Tibial nerve (tissue), 4 donors: ENCODE measurements at regions not wholly inside any gene's neighbourhood (a gene's known extent, or its start where the extent isn't known, plus 50 kb on each side); places are given as distances from the start of the nearest gene placed in this dataset.

Experiments
- CTCF ChIP-seq, 5 experiments: fragments of 200-600 bp in 3 of 5; fragments of 450-650 bp in 2 of 5; sonication (generic) in 3 of 5; IDR thresholded peaks; one replicate each; pipeline ENCODE4 v1.5.1; 2016 to 2019; ENCODE audit warnings: antibody characterized with exemption in 5 of 5, mild to moderate bottlenecking in 3 of 5, moderate library complexity in 2 of 5
- EP300 ChIP-seq, 2 donors: sonication (generic); formaldehyde crosslinking; IDR thresholded peaks; one replicate each; pipeline ENCODE4 v1.6.1; 2017; ENCODE audit warnings: antibody characterized with exemption in 2 of 2, mild to moderate bottlenecking in 1 of 2
- POLR2A ChIP-seq, 2 donors: fragments of 450-650 bp; IDR thresholded peaks; one replicate each; pipeline ENCODE4 v1.6.1; 2017; ENCODE audit warnings: antibody characterized with exemption in 2 of 2, mild to moderate bottlenecking in 2 of 2, moderate library complexity in 2 of 2

GRCh38 chr11:25587496-25587895, 744.4 kb upstream of the ANO3 start:
- TF ChIP-seq CTCF (IDR thresholded peaks at IDR 0.05) (no peak), POLR2A (IDR thresholded peaks at IDR 0.05) (no peak), EP300 (IDR thresholded peaks at IDR 0.05) (no peak)
